AG09309 (cell line): ENCODE measurements at regions not wholly inside any gene's neighbourhood (a gene's known extent, or its start where the extent isn't known, plus 50 kb on each side); places are given as distances from the start of the nearest gene placed in this dataset.

Experiments
- DNase-seq: peaks from one replicate; pipeline ENCODE4 v3.0.0-alpha.2; 2010; ENCODE audit warnings: low read depth
- H3K4me3 ChIP-seq: 2 replicates; pipeline ENCODE4 v1.5.1; 2011; ENCODE audit warnings: mild to moderate bottlenecking, low read depth, low read length, moderate library complexity; ENCODE audit not compliant: control insufficient read depth
- CTCF ChIP-seq: IDR thresholded peaks from 2 replicates; pipeline ENCODE4 v1.5.1; 2011; ENCODE audit warnings: mild to moderate bottlenecking, low read depth, low read length, inconsistent platforms; ENCODE audit not compliant: insufficient read depth, control insufficient read depth; ENCODE audit errors: missing control alignments

GRCh38 chr14:45308745-45309397 is 55.9 kb upstream of the MIS18BP1 start:
- H3K4me3 ChIP-seq, result no peak overlapping the region
- no peak for TF ChIP-seq CTCF
- DNase-seq, result no peak
